DOHH2 (cell line): ENCODE measurements at regions not wholly inside any gene's neighbourhood (a gene's known extent, or its start where the extent isn't known, plus 50 kb on each side); places are given as distances from the start of the nearest gene placed in this dataset.

ENCODE experiments used
- H3F3A ChIP-seq: fragments of 200-600 bp; sonication (generic), shearing (Covaris generic); 2 replicates; pipeline ENCODE4 v1.6.0; 2016; ENCODE audit warnings: antibody characterized with exemption, mild to moderate bottlenecking; ENCODE audit not compliant: control insufficient read depth, insufficient read depth
- H3K27ac ChIP-seq: fragments of 200-600 bp; sonication (generic); 2 replicates; pipeline ENCODE4 v1.5.1; 2014; ENCODE audit warnings: low read depth, mild to moderate bottlenecking, low read length, moderate library complexity
- H3K27me3 ChIP-seq: fragments of 200-600 bp; sonication (generic); 2 replicates; pipeline ENCODE4 v1.6.1; 2014; ENCODE audit warnings: mild to moderate bottlenecking, low read length, mixed read lengths; ENCODE audit not compliant: control insufficient read depth
- H3K36me3 ChIP-seq: fragments of 200-600 bp; sonication (generic); 2 replicates; pipeline ENCODE4 v1.6.1; 2014; ENCODE audit warnings: mild to moderate bottlenecking, low read length, moderate library complexity, mixed read lengths; ENCODE audit not compliant: control insufficient read depth
- H3K4me1 ChIP-seq: fragments of 200-600 bp; sonication (generic); 2 replicates; pipeline ENCODE4 v1.6.1; 2014; ENCODE audit warnings: mild to moderate bottlenecking, low read length, mixed read lengths; ENCODE audit not compliant: control insufficient read depth
- H3K4me2 ChIP-seq: fragments of 200-600 bp; sonication (generic); 2 replicates; pipeline ENCODE4 v1.6.0; 2014; ENCODE audit warnings: mild to moderate bottlenecking, low read length, moderate library complexity
- H3K4me3 ChIP-seq: fragments of 200-600 bp; sonication (generic); 2 replicates; pipeline ENCODE4 v1.5.1; 2014; ENCODE audit warnings: mild to moderate bottlenecking, low read length, mixed read lengths
- H3K79me2 ChIP-seq: fragments of 200-600 bp; sonication (generic); 2 replicates; pipeline ENCODE4 v1.6.1; 2014; ENCODE audit warnings: mild to moderate bottlenecking, low read length, mixed read lengths; ENCODE audit not compliant: control insufficient read depth
- H3K9me2 ChIP-seq: fragments of 200-600 bp; sonication (generic); replicated peaks from 2 replicates; pipeline ENCODE4 v1.6.1; 2014; ENCODE audit warnings: mild to moderate bottlenecking, low read length, mixed read lengths; ENCODE audit not compliant: control insufficient read depth
- H3K9me3 ChIP-seq: fragments of 200-600 bp; sonication (generic); 2 replicates; pipeline ENCODE4 v1.6.1; 2014; ENCODE audit warnings: antibody characterized with exemption, low read length, mixed read lengths; ENCODE audit not compliant: control insufficient read depth, insufficient read depth
- H4K20me1 ChIP-seq: fragments of 200-600 bp; sonication (generic); 2 replicates; pipeline ENCODE4 v1.6.0; 2014; ENCODE audit warnings: low read depth, mild to moderate bottlenecking, antibody characterized with exemption, low read length, moderate library complexity; ENCODE audit not compliant: control insufficient read depth, insufficient read depth
- CTCF ChIP-seq: fragments of 200-600 bp; sonication (generic); IDR thresholded peaks from one replicate; pipeline ENCODE4 v1.5.1; 2014; ENCODE audit warnings: antibody characterized with exemption, mild to moderate bottlenecking, low read depth, low read length; ENCODE audit not compliant: poor library complexity, severe bottlenecking
- EZH2phosphoT487 ChIP-seq: fragments of 200-600 bp; sonication (generic); IDR thresholded peaks from 2 replicates; pipeline ENCODE4 v1.6.1; 2017; ENCODE audit warnings: borderline replicate concordance, mild to moderate bottlenecking, antibody characterized with exemption, low read length, moderate library complexity, mixed read lengths

GRCh38 chr22:27482402-27482801 lies 319.2 kb downstream of the MN1 start:
- Histone ChIP-seq H3K4me1 (no peaks in the 10 kb centered on the region), H3K27me3 (no peaks in the 10 kb centered on the region), H3K4me3 (no peak overlapping the region), H3K79me2 (no peaks in the 10 kb centered on the region), H3K9me2 (no peaks in the 10 kb centered on the region), H3K9me3 (no peaks in the 10 kb centered on the region), H4K20me1 (no peaks in the 10 kb centered on the region), H3K36me3 (no peaks in the 10 kb centered on the region), H3F3A (no peaks in the 10 kb centered on the region), H3K4me2 (no peak overlapping the region), H3K27ac (no peak overlapping the region)
- TF ChIP-seq EZH2phosphoT487 (no peak), CTCF (no peak)

GRCh38 chr22:27483095-27483785 lies 318.3 kb downstream of the MN1 start:
- no peaks in the 10 kb centered on the region for H3K27me3 ChIP-seq
- no peak overlapping the region for H3K4me3 ChIP-seq
- no peaks in the 10 kb centered on the region for H3F3A ChIP-seq
- TF ChIP-seq EZH2phosphoT487 (no peak), CTCF (no peak)
- no peak overlapping the region for H3K4me2 ChIP-seq
- H3K4me1 ChIP-seq, result no peaks in the 10 kb centered on the region
- no peaks in the 10 kb centered on the region for H4K20me1 ChIP-seq
- H3K9me2 ChIP-seq, result no peaks in the 10 kb centered on the region
- no peaks in the 10 kb centered on the region for H3K36me3 ChIP-seq
- H3K9me3 ChIP-seq, result no peaks in the 10 kb centered on the region
- H3K27ac ChIP-seq, result no peak overlapping the region
- H3K79me2 ChIP-seq, result no peaks in the 10 kb centered on the region

GRCh38 chr22:27485842-27486241 lies 315.7 kb downstream of the MN1 start:
- Histone ChIP-seq H3K36me3 (no peaks in the 10 kb centered on the region), H3K9me2 (no peaks in the 10 kb centered on the region)

More at GRCh38 chr22:27485842-27486241, 315.7 kb downstream of the MN1 start:
- H3K27ac ChIP-seq, result no peak overlapping the region
- H3F3A ChIP-seq, result no peaks in the 10 kb centered on the region
- no peaks in the 10 kb centered on the region for H3K79me2 ChIP-seq
- H3K9me3 ChIP-seq, result no peaks in the 10 kb centered on the region
- H4K20me1 ChIP-seq, result no peaks in the 10 kb centered on the region
- no peak for TF ChIP-seq EZH2phosphoT487
- no peak for TF ChIP-seq CTCF
- no peak overlapping the region for H3K4me2 ChIP-seq
- H3K4me1 ChIP-seq, result no peaks in the 10 kb centered on the region
- no peak overlapping the region for H3K4me3 ChIP-seq
- H3K27me3 ChIP-seq, result no peaks in the 10 kb centered on the region
